NT2/D1 (cell line): ENCODE measurements at regions not wholly inside any gene's neighbourhood (a gene's known extent, or its start where the extent isn't known, plus 50 kb on each side); places are given as distances from the start of the nearest gene placed in this dataset.
"Not testable (repeated sequence)": the region's sequence is repeated elsewhere in the genome, so short reads cannot be mapped to it uniquely, and the experiment has no call there.

Experiments used
- SUZ12 ChIP-seq: IDR thresholded peaks from 2 replicates; pipeline ENCODE4 v1.6.1; 2011; ENCODE audit not compliant: insufficient read length, insufficient read depth; ENCODE audit errors: extremely low read depth
- YY1 ChIP-seq: IDR thresholded peaks from 2 replicates; pipeline ENCODE4 v1.6.1; 2011; ENCODE audit not compliant: insufficient read length, insufficient read depth

GRCh38 chr2:91526083-91526482, 2834.6 kb downstream of the RPIA start:
- not testable (repeated sequence) for TF ChIP-seq SUZ12, YY1
